DND-41 (cell line): ENCODE measurements at regions not wholly inside any gene's neighbourhood (a gene's known extent, or its start where the extent isn't known, plus 50 kb on each side); places are given as distances from the start of the nearest gene placed in this dataset.

Experiments
- EZH2 ChIP-seq: IDR thresholded peaks from 3 replicates; pipeline ENCODE4 v1.6.1; 2012; ENCODE audit warnings: borderline replicate concordance, low read depth, mild to moderate bottlenecking, moderate library complexity, low read length, inconsistent platforms; ENCODE audit not compliant: severe bottlenecking
- TF ChIP-seq, protein P1 (sequence below): IDR thresholded peaks from 2 replicates; pipeline ENCODE4 v1.5.1; 2012; ENCODE audit warnings: borderline replicate concordance, low read length, moderate library complexity, mild to moderate bottlenecking; ENCODE audit not compliant: poor library complexity, severe bottlenecking; ENCODE audit errors: extremely low read depth

DNA sequence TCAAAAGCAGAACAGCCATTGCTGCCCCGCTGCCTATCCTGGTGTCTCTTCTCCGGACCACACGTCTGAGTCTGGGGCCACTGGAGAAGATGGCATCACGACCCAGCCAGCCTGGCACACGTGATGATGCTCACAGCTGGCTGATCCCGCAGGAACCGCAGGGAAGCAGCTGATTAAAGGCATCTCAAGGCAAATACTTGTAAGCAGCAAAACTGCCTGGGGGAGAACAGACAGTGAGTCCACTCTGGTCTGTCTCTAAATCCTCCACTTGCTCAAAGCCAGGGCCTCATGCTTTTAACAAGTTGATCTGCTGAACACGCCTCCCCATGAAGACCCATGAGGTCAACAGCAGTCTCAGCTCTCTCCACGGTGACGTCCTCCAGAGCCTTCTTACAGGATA is 108.6 kb downstream of the BRD1 start:
- TF ChIP-seq EZH2 = no peak
- TF ChIP-seq, protein P1, sequence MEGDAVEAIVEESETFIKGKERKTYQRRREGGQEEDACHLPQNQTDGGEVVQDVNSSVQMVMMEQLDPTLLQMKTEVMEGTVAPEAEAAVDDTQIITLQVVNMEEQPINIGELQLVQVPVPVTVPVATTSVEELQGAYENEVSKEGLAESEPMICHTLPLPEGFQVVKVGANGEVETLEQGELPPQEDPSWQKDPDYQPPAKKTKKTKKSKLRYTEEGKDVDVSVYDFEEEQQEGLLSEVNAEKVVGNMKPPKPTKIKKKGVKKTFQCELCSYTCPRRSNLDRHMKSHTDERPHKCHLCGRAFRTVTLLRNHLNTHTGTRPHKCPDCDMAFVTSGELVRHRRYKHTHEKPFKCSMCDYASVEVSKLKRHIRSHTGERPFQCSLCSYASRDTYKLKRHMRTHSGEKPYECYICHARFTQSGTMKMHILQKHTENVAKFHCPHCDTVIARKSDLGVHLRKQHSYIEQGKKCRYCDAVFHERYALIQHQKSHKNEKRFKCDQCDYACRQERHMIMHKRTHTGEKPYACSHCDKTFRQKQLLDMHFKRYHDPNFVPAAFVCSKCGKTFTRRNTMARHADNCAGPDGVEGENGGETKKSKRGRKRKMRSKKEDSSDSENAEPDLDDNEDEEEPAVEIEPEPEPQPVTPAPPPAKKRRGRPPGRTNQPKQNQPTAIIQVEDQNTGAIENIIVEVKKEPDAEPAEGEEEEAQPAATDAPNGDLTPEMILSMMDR = no peak
